Osteoblast (primary cell): ENCODE measurements at regions not wholly inside any gene's neighbourhood (a gene's known extent, or its start where the extent isn't known, plus 50 kb on each side); places are given as distances from the start of the nearest gene placed in this dataset.

Source experiments
- DNase-seq: peaks from one replicate; pipeline ENCODE4 v3.0.0; 2011; ENCODE audit warnings: low spot score, mixed read lengths; ENCODE audit not compliant: insufficient read length; ENCODE audit errors: missing footprints
- H2AFZ ChIP-seq: 2 replicates; pipeline ENCODE4 v1.6.0; 2011; ENCODE audit warnings: mild to moderate bottlenecking, low read length
- H3K27ac ChIP-seq: 2 replicates; pipeline ENCODE4 v1.5.1; 2011; ENCODE audit warnings: mild to moderate bottlenecking, low read depth, low read length, moderate library complexity
- H3K27me3 ChIP-seq: 2 replicates; pipeline ENCODE4 v1.6.0; 2012; ENCODE audit warnings: mild to moderate bottlenecking, control low read depth, inconsistent platforms, low read length, moderate library complexity; ENCODE audit not compliant: insufficient read depth
- H3K36me3 ChIP-seq: 2 replicates; pipeline ENCODE4 v1.5.1; 2011; ENCODE audit warnings: mild to moderate bottlenecking, low read length, control low read depth, moderate library complexity; ENCODE audit not compliant: insufficient read depth
- H3K4me1 ChIP-seq: 2 replicates; pipeline ENCODE4 v1.5.1; 2011; ENCODE audit warnings: mild to moderate bottlenecking, low read length, control low read depth, moderate library complexity; ENCODE audit not compliant: insufficient read depth
- H3K4me2 ChIP-seq: 2 replicates; pipeline ENCODE4 v1.6.0; 2011; ENCODE audit warnings: mild to moderate bottlenecking, low read length; ENCODE audit not compliant: insufficient read depth
- H3K4me3 ChIP-seq: fragments of 200-600 bp; sonication (generic); 3 replicates; pipeline ENCODE4 v1.5.1; 2012; ENCODE audit warnings: mild to moderate bottlenecking, low read length, inconsistent platforms; ENCODE audit not compliant: insufficient read depth
- H3K79me2 ChIP-seq: 2 replicates; pipeline ENCODE4 v1.6.0; 2012; ENCODE audit warnings: mild to moderate bottlenecking, low read length, control low read depth, inconsistent platforms; ENCODE audit not compliant: insufficient read depth
- H3K9me3 ChIP-seq: 2 replicates; pipeline ENCODE4 v1.5.1; 2011; ENCODE audit warnings: low read depth, low read length, control low read depth
- H4K20me1 ChIP-seq: 2 replicates; pipeline ENCODE4 v1.6.0; 2012; ENCODE audit warnings: mild to moderate bottlenecking, low read length, control low read depth; ENCODE audit not compliant: insufficient read depth
- TF ChIP-seq, protein P1 (sequence below): IDR thresholded peaks from 2 replicates; pipeline ENCODE4 v1.5.1; 2011; ENCODE audit warnings: mild to moderate bottlenecking, low read depth, low read length, moderate library complexity; ENCODE audit errors: extremely low read depth

- no peak overlapping the region for H3K4me2 ChIP-seq
- H3K4me3 ChIP-seq: no peak overlapping the region
- no peak overlapping the region for H3K27ac ChIP-seq
- no peaks in the 10 kb centered on the region for H3K79me2 ChIP-seq
- TF ChIP-seq, protein P1, sequence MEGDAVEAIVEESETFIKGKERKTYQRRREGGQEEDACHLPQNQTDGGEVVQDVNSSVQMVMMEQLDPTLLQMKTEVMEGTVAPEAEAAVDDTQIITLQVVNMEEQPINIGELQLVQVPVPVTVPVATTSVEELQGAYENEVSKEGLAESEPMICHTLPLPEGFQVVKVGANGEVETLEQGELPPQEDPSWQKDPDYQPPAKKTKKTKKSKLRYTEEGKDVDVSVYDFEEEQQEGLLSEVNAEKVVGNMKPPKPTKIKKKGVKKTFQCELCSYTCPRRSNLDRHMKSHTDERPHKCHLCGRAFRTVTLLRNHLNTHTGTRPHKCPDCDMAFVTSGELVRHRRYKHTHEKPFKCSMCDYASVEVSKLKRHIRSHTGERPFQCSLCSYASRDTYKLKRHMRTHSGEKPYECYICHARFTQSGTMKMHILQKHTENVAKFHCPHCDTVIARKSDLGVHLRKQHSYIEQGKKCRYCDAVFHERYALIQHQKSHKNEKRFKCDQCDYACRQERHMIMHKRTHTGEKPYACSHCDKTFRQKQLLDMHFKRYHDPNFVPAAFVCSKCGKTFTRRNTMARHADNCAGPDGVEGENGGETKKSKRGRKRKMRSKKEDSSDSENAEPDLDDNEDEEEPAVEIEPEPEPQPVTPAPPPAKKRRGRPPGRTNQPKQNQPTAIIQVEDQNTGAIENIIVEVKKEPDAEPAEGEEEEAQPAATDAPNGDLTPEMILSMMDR: no peak
- H3K36me3 ChIP-seq: no peaks in the 10 kb centered on the region
- no peaks in the 10 kb centered on the region for H3K27me3 ChIP-seq
- H3K9me3 ChIP-seq: no peaks in the 10 kb centered on the region
- H2AFZ ChIP-seq: no peak overlapping the region
- no peaks in the 10 kb centered on the region for H4K20me1 ChIP-seq
- peaks cover 25% of the 10 kb centered on the region for H3K4me1 ChIP-seq
- no peak for DNase-seq
These were observed 108.1 kb upstream of the SERPINE2 start for GRCh38 chr2:224147174-224147573.

- Histone ChIP-seq H2AFZ (no peak overlapping the region), H4K20me1 (no peaks in the 10 kb centered on the region), H3K79me2 (no peaks in the 10 kb centered on the region), H3K9me3 (no peaks in the 10 kb centered on the region), H3K4me2 (no peak overlapping the region), H3K27me3 (no peaks in the 10 kb centered on the region), H3K4me3 (no peak overlapping the region), H3K4me1 (peaks cover 32% of the 10 kb centered on the region), H3K27ac (peak overlapping the region; percentile 58), H3K36me3 (no peaks in the 10 kb centered on the region)
- TF ChIP-seq, protein P1: no peak
- no peak for DNase-seq
These were observed 107.5 kb upstream of the SERPINE2 start for GRCh38 chr2:224146356-224147160.

- Histone ChIP-seq H4K20me1 (no peaks in the 10 kb centered on the region), H2AFZ (peak overlapping the region; percentile 5)
These were observed 106.8 kb upstream of the SERPINE2 start for GRCh38 chr2:224145751-224146355.

DNA sequence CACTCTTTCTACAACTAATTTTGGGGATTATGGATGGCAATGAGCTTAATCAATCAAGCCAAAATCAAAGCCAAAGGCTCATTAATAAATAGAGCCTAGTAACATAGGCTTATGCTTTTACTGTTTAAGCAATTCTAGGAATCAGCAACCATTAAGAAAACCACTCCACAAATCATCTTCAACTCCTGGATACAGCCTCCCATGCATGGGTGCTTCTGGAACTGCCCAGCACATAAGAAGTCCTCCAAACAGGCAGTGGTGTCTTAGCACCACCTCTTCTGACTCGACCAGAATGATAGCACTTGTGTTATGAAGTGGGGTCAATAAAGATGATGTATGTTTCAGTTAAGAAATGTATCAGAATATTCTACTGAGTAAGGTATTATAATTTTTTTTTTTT lies 104.4 kb upstream of the SERPINE2 start:
- H3K4me2 ChIP-seq: no peak overlapping the region
- no peak overlapping the region for H2AFZ ChIP-seq
- H3K79me2 ChIP-seq: no peaks in the 10 kb centered on the region
- no peak overlapping the region for H3K27ac ChIP-seq
- TF ChIP-seq, protein P1: no peak
- no peaks in the 10 kb centered on the region for H3K9me3 ChIP-seq
- H3K4me1 ChIP-seq: peaks cover 34% of the 10 kb centered on the region
- H3K36me3 ChIP-seq: no peaks in the 10 kb centered on the region
- no peaks in the 10 kb centered on the region for H3K27me3 ChIP-seq
- DNase-seq: no peak
- no peak overlapping the region for H3K4me3 ChIP-seq
- H4K20me1 ChIP-seq: no peaks in the 10 kb centered on the region

More at GRCh38 chr2:224145751-224146355, 106.8 kb upstream of the SERPINE2 start:
- peak; percentile 61 for DNase-seq
- Histone ChIP-seq H3K36me3 (no peaks in the 10 kb centered on the region), H3K27ac (peak overlapping the region; percentile 58), H3K4me3 (no peak overlapping the region), H3K9me3 (no peaks in the 10 kb centered on the region), H3K27me3 (no peaks in the 10 kb centered on the region), H3K4me2 (peak overlapping the region; percentile 14), H3K4me1 (peaks cover 34% of the 10 kb centered on the region), H3K79me2 (no peaks in the 10 kb centered on the region)
- TF ChIP-seq, protein P1: no peak
